ENCODE measurements at regions not wholly inside any gene's neighbourhood (a gene's known extent, or its start where the extent isn't known, plus 50 kb on each side); places are given as distances from the start of the nearest gene placed in this dataset.

DNA sequence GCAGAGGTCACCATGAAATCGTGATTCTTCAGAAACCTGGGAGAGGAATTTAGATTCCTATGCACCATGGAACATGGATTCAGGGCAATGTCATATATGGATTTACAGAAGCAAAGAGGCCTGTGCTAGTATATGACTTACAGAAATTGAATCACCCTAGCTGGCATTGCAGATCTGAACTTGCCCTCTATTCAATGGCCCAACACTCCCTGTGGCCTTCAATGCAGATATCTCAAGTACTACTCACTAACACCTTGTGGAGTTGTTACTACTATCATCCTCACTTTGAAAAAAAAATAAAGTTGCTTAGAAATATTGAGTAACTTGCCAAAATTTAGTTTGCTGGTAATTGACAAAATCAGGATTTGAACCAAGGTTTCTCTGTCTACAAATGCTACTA lies 305.4 kb upstream of the SLITRK1 start:
- TF ChIP-seq, protein P1, sequence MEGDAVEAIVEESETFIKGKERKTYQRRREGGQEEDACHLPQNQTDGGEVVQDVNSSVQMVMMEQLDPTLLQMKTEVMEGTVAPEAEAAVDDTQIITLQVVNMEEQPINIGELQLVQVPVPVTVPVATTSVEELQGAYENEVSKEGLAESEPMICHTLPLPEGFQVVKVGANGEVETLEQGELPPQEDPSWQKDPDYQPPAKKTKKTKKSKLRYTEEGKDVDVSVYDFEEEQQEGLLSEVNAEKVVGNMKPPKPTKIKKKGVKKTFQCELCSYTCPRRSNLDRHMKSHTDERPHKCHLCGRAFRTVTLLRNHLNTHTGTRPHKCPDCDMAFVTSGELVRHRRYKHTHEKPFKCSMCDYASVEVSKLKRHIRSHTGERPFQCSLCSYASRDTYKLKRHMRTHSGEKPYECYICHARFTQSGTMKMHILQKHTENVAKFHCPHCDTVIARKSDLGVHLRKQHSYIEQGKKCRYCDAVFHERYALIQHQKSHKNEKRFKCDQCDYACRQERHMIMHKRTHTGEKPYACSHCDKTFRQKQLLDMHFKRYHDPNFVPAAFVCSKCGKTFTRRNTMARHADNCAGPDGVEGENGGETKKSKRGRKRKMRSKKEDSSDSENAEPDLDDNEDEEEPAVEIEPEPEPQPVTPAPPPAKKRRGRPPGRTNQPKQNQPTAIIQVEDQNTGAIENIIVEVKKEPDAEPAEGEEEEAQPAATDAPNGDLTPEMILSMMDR (IDR thresholded peaks at IDR 0.05) = no peak
- no peak for TF ChIP-seq POLR2A (IDR thresholded peaks at IDR 0.05)
- no peak for TF ChIP-seq POLR2AphosphoS5 (IDR thresholded peaks at IDR 0.05)
- no peak for TF ChIP-seq EP300 (IDR thresholded peaks at IDR 0.05; ENCODE audit: low read depth)
